ENCODE measurements at regions not wholly inside any gene's neighbourhood (a gene's known extent, or its start where the extent isn't known, plus 50 kb on each side); places are given as distances from the start of the nearest gene placed in this dataset.

DNA sequence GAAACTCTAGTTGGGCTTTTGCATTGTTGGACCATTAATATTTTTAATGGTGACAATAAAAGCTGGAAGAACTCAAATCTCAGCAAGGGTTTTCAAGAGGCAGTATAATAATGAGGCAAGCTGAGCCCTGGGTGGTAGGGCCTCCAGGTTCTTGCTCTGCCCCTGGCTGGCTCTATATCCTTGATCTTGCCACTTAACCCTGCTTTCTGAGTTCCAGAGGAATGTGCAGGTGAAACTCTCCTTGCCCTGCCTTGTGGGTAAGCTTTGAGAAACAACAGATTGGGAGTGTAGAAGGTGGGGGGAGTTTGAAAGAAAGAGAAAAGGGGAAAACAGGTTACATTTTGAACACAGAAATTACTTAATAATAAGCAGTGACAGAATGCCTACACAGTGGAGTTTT, 103.3 kb upstream of the MAP4K3 start:
- DNase-seq, result no peak

DNA sequence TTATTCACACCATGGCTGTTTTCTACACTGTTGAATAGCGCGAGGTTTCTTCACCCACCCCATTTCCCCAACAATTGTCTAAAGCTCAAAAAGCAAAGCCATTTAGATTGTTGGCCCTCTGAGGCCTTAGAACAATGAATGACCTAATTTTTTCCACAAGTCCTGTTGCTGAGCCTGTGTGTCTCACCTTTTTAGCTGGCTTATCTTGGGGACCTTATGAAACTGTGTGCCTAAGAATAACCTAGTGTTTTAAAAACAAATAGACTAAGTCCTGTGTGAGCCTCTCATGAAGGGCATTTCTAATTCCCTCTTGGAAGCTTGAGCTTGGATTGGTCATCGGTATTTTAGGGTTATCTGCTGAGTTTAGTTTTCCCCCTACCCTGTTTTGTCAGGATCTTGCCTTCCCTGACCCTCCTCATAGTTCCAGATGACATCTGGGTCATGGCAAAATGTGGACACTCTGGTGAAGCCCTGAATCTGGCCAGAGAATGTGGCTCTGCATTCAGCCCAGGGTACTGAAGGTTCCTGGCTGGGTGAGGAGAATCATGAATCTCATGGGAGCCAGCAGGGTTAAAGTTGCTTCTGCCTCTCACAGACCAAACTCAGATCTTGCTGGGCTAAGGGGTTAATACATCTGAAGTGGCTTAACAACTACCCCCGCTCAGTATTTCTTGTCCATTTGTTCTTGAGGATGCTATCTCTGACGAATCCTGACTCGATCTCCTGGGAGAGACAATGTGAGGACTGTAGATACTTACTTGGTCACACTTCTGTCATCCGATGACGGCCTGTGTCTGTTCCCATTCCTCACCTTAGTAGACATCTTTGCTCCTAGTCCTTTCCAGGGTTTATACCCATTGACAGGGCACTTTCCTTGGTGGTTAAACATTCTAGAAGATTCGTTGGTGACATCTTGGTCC, 104.2 kb upstream of the MAP4K3 start:
- DNase-seq, result no peak

DNA sequence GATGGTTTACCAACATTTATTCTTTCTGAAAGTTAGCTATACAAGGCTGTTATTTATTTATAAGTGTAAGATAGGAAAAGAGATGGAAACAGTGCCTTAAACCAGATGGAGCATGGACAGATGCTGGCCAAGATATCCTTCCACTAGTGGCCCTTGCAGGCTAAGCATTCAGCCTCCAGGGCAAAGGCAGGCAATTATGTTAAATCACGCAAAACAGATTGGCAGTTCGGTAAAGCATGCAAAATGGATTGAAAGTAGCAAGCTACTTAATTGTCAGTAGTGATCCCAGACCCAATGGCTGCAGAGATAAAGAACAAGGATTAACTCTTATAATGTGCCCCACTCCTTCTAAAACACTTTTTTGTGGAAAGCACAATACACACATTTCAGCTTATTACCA, 105.4 kb upstream of the MAP4K3 start:
- no peak for DNase-seq

DNA sequence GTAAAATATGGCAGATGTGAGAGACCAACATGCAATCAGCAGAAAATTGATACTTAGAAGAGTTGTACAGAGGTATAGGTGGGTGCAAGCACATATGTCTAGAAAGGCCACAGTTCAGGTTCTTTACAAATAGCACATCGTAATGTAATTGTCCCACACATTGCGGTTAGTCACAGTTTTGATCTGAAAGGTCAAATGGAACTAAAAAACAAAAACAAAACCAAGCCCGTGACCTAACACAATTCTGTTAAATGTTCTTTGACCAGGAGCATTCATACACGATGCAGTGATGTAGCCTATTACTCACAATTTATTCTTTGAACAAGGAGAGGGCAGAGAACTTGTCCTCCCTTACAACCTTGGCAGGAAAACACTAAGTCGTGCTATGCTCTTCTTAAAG, 108.9 kb upstream of the MAP4K3 start:
- no peak for DNase-seq

DNA sequence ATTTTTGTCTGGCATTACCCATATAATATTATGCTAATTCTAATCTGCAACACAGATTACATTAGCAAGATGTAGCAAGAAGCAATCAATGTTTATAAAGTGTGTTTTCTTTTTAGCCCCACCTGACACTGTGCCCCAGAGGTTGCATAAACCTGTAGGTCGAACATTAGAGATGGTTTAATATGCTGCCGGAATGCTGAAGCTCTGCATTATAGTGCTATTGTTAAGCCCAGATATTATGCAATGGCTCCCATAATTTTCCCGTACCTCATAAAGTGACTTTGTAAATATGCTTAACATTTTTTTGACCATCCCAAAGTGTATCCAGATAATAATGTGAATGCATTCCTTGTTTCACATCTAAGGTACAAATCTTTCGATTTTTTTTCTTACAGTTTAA, 109.3 kb upstream of the MAP4K3 start:
- no peak for DNase-seq

DNA sequence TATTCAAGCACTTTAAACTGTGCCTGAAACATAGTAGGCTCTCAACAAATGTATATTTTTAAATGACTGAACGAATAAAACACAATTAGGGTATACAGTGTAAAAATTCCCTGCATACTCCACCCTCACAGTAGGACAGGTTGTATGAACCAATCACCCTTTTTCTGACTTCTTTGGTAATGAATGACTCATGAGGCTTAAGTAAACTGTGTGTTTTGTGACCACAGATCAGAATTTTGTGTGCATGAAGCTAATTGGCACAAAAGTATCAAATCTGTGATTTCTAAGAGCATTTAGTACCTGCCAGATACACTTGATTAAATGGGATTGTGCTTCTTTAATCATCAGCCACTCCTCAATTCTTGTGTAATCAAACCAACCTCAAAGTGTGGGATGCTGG, 109.9 kb upstream of the MAP4K3 start:
- DNase-seq, result no peak

DNA sequence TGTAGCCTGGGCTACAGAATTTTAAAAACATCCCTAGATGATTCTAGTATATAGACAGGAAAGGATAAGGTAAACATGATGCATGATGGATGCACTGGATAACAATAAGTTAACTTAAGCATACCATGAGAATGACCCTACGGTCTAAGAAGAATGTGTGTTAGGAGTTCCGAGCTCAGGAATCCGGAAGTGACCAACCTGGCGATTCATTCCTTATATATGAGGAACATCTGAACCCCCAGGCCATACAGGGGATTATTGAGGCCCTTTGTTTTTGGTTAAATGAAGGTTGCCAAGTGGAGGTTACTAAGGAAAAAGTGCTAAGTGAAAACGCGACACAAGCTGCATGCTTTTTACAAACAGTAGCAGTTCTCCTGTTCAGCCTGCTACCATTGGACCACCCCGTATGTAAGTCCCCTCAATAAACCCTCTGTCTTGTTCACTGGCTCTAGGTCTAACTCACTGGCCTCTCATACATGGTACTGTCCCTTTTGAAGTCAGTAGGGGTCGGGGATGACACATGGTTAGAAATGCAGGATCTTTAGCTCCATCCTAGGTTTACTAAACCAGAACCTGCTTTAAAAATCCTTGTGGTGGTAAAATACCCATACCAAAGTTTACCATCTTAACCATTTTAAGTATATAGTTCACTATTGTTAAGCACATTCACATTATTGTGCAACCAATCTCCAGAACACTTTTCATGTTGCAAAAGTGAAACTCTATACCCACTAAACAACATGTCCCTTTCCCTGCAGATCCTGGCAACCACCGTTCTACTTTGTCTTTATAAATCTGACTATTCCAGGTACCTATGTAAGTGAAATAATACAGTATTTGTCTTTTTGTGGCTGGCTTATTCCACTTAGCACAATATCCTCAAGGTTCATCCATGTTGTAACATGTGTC, 111.0 kb upstream of the MAP4K3 start:
- DNase-seq, result no peak

DNA sequence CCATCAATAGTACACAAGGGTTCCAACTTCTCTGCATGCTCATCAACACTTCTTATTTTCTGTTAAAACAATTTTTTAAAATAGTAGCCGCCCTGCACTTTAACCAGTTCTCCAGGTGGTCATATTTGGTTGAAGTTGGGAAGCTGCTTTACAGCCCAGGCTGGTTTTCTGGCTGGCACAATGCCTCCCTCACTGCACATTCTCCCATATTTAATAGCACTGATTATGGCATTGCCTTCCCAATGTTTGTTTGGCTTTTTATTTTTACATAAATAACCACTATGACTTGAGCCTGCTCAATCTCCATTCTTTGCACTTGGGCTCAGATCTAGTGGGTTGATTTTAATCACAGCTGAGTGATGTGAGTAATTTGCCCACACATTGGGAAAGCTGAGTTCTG, 111.9 kb upstream of the MAP4K3 start:
- no peak for DNase-seq

DNA sequence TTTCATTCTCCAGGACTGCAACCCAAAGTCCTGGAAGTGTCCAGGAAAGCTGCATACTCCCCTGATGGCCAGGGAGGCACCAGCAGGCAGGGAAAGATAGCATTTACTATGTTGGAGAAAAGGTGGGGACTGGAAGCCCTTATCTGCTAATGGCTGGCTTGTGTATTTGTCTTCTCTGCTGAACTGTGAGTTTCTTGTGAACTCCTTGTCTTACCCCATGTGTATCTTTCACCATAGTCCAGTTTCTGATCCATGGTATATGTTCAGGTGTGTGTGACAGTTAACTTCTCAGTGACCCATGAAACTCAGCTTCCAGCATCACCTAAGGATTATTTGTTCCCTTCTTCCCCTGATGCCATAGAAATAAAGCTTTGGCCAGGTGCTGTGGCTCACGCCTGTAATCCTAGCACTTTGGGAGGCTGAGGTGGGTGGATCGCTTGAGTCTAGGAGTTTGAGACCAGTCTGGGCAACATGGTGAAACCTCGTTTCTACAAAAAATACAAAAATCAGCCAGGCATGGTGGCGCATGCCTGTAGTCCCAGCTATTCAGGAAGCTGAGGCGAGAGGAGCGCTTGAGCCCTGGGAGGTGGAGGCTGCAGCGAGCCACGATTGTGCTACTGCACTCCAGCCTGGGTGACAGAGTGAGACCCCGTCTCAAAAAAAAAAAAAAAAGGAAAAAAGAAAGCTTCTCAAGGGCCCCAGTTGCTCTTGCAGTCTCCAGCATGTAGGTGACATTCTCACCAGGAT, 112.8 kb upstream of the MAP4K3 start:
- DNase-seq, result no peak

DNA sequence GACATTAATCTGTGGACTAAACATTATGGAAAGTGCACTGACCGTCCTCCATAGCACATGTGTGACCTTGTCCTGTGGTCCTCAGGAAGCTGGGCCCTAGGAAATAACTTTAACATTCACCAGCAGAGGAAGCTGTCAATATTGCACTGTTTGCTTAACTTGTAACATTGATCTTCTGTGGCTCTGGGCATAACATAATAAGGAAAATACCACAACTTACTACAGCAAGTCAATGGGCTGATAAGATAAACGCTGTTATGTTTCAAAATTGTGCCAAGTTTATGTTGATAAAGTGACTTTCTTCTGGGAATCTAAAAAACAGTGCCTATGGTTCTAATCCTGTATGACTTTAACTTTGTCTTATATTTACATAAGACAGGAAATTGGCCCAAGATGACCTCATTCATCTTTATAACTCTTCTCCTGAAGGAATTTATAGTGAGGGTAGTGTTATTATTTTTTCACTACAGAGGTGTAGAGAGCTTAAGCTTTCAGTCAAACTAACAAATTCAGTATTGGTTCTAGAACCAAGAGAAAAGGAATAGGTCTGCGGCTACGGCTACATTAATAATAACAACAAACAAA, 113.7 kb upstream of the MAP4K3 start:
- no peak for DNase-seq

DNA sequence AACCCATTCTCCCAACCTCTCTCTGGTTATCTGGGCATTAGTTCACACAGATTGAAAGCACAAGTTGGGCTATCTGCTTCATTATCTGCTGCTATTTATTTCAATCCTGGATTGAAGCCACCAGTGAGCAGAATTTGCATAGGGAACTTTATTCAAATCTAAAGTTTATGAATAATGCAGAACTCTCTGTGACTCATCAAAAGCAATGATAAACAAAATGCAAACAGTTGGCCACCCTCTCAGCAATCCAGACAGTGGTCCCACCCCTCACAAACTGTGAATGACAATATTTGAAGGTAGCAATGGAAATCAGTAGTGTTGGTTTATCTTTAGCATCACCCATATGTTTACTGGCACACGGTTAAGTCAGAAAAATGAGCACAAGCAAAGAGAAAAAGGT, 106.8 kb upstream of the TMEM178A start:
- no peak for DNase-seq

DNA sequence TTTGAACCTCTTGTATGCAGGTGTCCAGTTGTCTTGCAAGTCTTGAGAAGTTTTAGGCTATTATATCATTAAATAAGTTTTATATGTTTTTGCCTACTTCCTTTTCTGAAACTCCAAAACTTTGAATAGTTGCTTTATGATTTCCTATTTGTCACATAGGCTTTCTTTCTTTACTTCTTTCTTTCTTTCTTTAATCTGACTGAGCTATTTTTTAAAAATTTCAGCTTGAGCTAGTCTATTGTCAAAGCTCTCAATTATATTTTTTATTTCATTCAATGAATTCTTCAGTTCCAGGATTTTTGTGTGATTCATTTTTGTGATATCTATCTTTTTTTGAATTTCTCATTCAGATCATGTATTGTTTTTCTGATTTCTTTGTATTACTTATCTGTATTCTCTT, 102.1 kb upstream of the TMEM178A start:
- no peak for DNase-seq

DNA sequence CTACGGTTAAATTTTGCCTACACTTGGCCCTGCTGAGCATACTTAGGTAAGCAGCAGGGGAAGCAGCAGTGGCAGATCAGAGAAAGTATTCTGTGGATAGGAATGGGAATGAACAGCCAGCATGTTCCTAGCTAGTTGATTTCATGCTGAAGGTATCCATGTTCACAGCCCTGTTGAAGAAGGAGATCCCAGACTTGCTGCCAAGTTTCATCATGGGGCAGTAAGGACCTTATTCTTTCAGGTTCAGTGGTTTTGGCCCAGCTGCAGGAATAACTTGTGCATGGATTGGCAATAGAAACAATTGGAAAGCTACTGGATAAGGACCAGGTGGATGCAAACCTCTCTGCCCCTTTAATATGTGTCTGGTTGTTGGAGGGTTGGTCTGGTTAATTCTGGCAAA, 98.2 kb upstream of the TMEM178A start:
- DNase-seq, result no peak

DNA sequence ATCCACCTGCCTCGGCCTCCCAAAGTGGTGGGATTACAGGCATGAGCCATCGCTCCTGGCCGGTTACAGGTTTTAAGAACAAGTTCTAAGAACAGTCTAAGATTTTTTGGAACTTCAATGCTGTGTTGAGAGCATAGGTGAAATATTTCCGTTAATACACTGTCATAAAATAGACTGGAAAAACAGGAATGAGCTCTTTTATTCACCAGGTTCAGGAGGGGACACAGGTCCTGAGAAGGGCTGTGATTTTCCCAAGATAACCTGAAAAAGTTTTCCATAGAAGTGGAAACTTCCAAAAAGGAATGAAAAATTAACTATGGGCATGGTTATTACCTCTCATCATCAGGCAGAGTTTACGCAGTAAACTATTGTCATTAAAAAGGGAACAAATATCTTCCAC, 97.6 kb upstream of the TMEM178A start:
- DNase-seq, result no peak

DNA sequence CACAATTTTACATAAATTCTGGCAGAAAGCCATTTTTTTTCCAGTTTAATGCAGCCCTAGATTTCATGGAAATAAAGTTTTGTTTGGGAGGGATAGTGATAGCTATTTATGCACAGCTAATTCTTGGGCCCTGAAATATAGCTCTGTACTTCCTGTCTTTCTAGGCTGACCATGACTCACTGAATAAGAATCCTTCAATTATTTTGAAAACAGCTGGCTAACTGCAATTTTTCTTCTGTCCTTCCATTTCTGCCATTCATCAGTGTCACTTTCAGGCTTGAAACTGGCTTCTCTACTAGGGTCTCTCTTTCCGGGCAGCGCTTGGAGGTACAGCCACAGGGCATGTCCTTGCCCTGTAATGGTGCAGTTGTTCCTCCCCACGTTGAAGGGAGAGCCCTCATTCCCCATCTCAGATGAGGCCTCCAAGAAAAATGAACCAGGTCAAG, 97.1 kb upstream of the TMEM178A start:
- no peak for DNase-seq

DNA sequence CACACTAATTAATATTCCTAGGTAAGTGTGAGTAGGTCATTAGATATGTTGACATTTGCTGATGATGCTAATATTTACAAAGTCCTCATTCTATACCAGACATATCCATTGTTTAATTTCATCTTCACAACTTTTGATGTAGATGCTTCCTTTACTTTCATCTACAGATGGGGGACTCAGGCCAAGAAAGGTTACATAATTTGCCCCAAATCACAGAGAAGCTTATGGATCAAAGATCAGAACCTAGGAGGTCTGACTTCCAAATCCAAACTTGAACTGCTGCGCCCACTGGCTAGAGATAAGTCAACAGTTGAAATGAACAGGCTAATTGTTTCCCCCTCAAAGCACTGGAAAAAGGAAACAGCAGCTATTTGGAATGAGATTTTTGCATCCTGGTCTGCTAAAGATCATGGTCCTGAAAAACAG, 95.6 kb upstream of the TMEM178A start:
- DNase-seq, result no peak

DNA sequence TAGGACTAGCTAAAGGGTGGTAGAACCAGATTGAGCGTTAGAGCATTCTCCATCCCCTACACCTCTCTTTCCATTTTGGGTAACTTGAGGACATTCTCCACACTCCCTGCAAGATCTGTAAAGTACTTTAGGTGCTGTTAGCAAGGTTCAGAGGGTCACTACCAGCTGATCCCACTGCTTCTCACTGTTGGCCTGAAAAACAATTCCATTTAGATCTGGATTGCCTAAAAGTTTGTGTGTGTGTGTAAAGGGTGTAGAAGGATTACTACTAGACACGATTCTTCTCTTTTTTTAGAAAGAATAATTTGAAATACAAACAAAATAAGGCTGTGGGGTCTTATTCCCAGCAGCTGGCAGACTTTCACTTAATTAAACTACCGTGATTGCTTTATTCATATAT, 95.1 kb upstream of the TMEM178A start:
- DNase-seq, result no peak

DNA sequence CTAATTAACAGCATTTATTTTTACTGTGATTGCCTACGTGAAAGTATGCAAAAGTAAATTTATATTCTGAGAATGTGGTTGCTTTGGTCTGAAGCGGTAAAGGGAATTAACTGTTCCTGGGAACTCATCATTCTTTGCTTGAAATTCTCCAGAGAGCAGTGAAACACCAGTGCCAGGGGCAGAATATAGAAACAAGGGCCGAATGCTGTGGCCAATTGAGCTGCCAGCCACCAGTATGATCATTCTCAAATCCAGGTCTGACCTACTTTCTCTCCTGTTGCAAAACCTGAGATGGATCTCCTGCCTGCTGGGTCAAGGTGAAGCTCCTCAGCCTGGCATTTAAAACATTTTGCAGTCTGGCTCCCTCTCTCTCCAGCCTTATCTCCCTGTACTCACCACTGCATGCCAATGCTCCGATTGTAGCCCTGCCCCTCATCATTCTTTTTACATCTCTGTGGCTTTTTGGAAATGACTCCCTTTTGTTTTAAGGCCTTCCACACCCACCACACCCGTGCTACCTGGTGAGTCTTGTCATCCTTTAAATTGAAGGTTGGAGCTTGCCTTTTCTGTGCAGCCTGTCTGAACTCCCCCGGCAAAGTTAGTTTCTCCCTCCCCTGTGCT, 94.5 kb upstream of the TMEM178A start:
- DNase-seq, result no peak

DNA sequence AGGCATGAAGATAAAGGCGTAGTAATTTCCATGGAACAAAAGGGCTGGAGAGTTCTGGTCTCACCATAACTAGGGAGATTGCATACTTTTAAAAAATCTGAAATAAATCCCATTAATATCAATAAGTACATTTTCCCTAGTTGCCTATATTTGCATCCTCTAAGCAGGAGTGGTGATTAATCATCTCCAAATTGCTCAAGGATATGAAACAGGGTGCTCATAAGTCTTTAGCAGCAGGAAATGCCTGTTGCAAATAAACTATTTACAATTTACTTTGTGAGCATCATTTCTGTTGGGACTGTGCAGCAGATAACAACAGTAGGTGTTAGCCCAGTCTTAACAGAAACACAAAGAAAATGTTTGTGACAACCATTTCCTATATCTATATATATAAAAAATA, 92.4 kb upstream of the TMEM178A start:
- DNase-seq, result no peak

DNA sequence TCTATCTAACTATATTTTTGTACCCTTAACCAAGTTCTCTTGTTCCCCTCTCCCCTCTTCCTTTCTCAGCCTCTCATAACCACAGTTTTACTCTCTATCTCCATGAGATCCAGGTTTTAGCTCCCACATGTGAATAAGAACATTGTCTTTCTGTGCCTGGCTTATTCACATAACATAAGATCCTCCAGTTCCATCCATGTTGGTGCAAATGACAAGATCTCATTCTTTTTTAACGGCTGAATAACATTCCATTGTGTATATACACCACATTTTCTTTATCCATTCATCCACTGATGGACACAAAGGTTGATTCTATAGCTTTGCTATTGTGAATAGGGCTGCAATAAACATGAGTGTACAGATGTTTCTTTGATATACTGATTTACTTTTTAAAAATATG, 83.9 kb upstream of the TMEM178A start:
- no peak for DNase-seq

DNA sequence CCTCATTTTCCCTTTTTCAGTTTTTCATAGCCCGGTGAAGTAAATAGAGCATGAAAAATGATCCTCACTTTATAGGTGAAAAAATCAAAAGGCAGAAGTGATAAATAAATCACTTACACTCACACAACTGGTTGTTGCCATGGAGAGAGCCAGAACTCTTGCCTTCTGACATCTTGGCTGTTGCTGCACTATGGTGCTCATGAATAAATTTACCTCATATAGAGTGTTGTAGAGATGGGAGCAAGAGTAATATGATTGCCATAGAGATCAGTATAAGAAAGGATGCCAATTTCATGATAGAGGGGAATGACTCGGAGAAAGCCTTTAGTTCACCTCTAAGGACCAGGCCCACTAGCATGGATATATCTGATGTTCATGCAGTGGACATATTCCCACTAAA, 82.5 kb upstream of the TMEM178A start:
- no peak for DNase-seq

DNA sequence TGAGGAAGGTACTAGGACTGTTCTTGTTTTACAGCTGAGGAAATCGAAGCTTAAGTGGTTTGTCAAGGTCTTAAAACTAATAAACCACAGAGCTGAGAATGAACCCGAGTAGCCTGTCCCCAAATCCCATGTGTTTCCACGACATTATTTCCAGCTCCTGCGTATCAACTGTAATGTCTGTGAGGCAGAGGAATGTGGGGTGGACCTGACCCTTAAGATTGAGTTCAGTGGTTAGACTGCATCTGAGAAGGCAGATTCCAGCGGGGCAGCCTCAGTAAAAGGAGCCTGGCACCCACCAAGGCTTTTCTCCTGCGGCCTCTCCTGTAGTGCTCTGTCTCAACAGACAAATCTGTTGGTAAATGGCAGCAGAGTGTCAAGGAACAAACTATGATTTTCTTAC, 81.9 kb upstream of the TMEM178A start:
- DNase-seq, result no peak

Measured in activated naive CD4-positive, alpha-beta T cell treated with anti-CD3 and anti-CD28 coated beads, Interleukin-2, amount 50 U/mL, for 16 hours (primary cell).